ENCODE measurements at regions not wholly inside any gene's neighbourhood (a gene's known extent, or its start where the extent isn't known, plus 50 kb on each side); places are given as distances from the start of the nearest gene placed in this dataset.

- H3K36me3 Mint-ChIP-seq (ENCODE audit: insufficient read depth in 1 of 3, low read depth in 3 of 3), result no peaks in the 10 kb centered on the region
- H3K4me1 ChIP-seq (ENCODE audit: insufficient read depth, low read length), result no peaks in the 10 kb centered on the region
- H3K27me3 ChIP-seq (ENCODE audit: insufficient read depth, low read length), result no peaks in the 10 kb centered on the region
- no peaks in the 10 kb centered on the region for H3K23me2 ChIP-seq (ENCODE audit: insufficient read length, low read depth, low read length, poor library complexity, severe bottlenecking)
- H2BK12ac ChIP-seq (ENCODE audit: insufficient read length, low read depth, low read length), result no peak overlapping the region
- DNase-seq, result no peak
- no peak overlapping the region for H3K27ac ChIP-seq (ENCODE audit: insufficient read length, low read depth, low read length)
- H2AFZ ChIP-seq (ENCODE audit: low read length), result no peak overlapping the region
- H3K9me3 Mint-ChIP-seq, result no peaks in the 10 kb centered on the region
- H4K20me1 ChIP-seq (ENCODE audit: control insufficient read depth, insufficient read depth, insufficient read length), result no peaks in the 10 kb centered on the region
- H3K4me1 Mint-ChIP-seq, result peaks cover 6 to 8% of the 10 kb centered on the region in 2 experiments
- no peak for TF ChIP-seq CTCF (conservative IDR thresholded peaks at IDR 0.05)
- no peak overlapping the region for H2AK5ac ChIP-seq (ENCODE audit: insufficient read length, low read length)
- H4K5ac ChIP-seq (ENCODE audit: insufficient read length, low read depth, low read length), result no peak overlapping the region
- no peak overlapping the region for H3K9ac ChIP-seq (ENCODE audit: extremely low read depth, insufficient read length, low read length)
- H3K4me3 Mint-ChIP-seq, result no peak overlapping the region
- no peak overlapping the region for H3K56ac ChIP-seq (ENCODE audit: insufficient read length, low read depth, low read length)
- no peak overlapping the region for H4K8ac ChIP-seq (replicated peaks; ENCODE audit: insufficient read length, low read depth, low read length)
- no peak overlapping the region for H3K4me2 ChIP-seq (ENCODE audit: insufficient read depth, insufficient read length, low read length)
- no peaks in the 10 kb centered on the region for H3K27me3 Mint-ChIP-seq (ENCODE audit: low read depth)
- no peak overlapping the region for H2BK20ac ChIP-seq (ENCODE audit: low read depth, low read length, poor library complexity, severe bottlenecking)
- H3K4ac ChIP-seq (ENCODE audit: low read depth, low read length), result no peak overlapping the region
- no peak overlapping the region for H2BK15ac ChIP-seq (ENCODE audit: low read depth, low read length)
- no peak overlapping the region for H3K23ac ChIP-seq (ENCODE audit: insufficient read length, low read depth, low read length)
- no CpG with 5 or more reads among the region's 3 CpGs for WGBS (ENCODE audit: extremely low coverage, insufficient read length, low lambda C conversion rate)
- H2BK5ac ChIP-seq (ENCODE audit: insufficient read length, low read length), result no peak overlapping the region
- H3K79me1 ChIP-seq (ENCODE audit: insufficient read depth, low read depth, low read length, poor library complexity, severe bottlenecking), result no peaks in the 10 kb centered on the region
- no peak overlapping the region for H4K91ac ChIP-seq (ENCODE audit: insufficient read length, low read depth, low read length)
- no peak overlapping the region for H3T11ph ChIP-seq (ENCODE audit: low read length)
- no peaks in the 10 kb centered on the region for H3K79me2 ChIP-seq (ENCODE audit: insufficient read depth, low read length)
- no peak overlapping the region for H3K27ac Mint-ChIP-seq
- H3K9me3 ChIP-seq (ENCODE audit: control insufficient read depth, low read depth, low read length), result no peaks in the 10 kb centered on the region
- H2BK120ac ChIP-seq (ENCODE audit: low read depth, low read length, poor library complexity, severe bottlenecking), result no peak overlapping the region
- H3K18ac ChIP-seq (ENCODE audit: insufficient read length, low read depth, low read length), result no peak overlapping the region
- no peak overlapping the region for H3K14ac ChIP-seq (ENCODE audit: insufficient read depth, low read length)
Measured at GRCh38 chr21:31447505-31447904, 103.4 kb upstream of the TIAM1 start.
